ENCODE measurements at regions not wholly inside any gene's neighbourhood (a gene's known extent, or its start where the extent isn't known, plus 50 kb on each side); places are given as distances from the start of the nearest gene placed in this dataset.

GRCh38 chr15:35674873-35675781, 129.2 kb upstream of the DPH6 start:
- Histone ChIP-seq H3K36me3 (ENCODE audit: control insufficient read depth, insufficient read depth, low read length) (no peaks in the 10 kb centered on the region), H3K4me1 (peaks cover 14% of the 10 kb centered on the region), H3K9me3 (no peaks in the 10 kb centered on the region), H3K27me3 (replicated peaks; ENCODE audit: control insufficient read depth, insufficient read depth, low read length) (no peaks in the 10 kb centered on the region), H3K4me3 (ENCODE audit: low read depth, low read length) (no peak overlapping the region)
- BruUV-seq (replicated peaks), result no TSS peak
- Mint-ChIP-seq H3K9me3 (ENCODE audit: unreplicated experiment) (no peaks in the 10 kb centered on the region), H3K4me1 (ENCODE audit: low read depth, unreplicated experiment) (peaks cover 16% of the 10 kb centered on the region), H3K27me3 (ENCODE audit: insufficient read depth, unreplicated experiment) (no peaks in the 10 kb centered on the region), H3K27ac (ENCODE audit: unreplicated experiment) (no peak overlapping the region), H3K4me3 (ENCODE audit: unreplicated experiment) (no peak overlapping the region), H3K36me3 (ENCODE audit: insufficient read depth, unreplicated experiment) (no peaks in the 10 kb centered on the region)
- no peak for TF ChIP-seq CTCF (IDR thresholded peaks at IDR 0.05; ENCODE audit: insufficient read depth in 1 of 2, low read depth in 1 of 2, low read length in 1 of 2, severe bottlenecking in 1 of 2, unreplicated experiment in 1 of 2)
- intact Hi-C loops (cut with micrococcal nuclease; ENCODE audit: unreplicated experiment), result no loop called here
- ChIA-PET POLR2A (no interaction called here), CTCF (no interaction called here)
- no peak for DNase-seq

GRCh38 chr15:35678774-35679173, 132.8 kb upstream of the DPH6 start:
- no peak for DNase-seq
- POLR2A ChIA-PET, result no interaction called here
- Mint-ChIP-seq H3K27ac (ENCODE audit: unreplicated experiment) (no peak overlapping the region), H3K36me3 (ENCODE audit: insufficient read depth, unreplicated experiment) (no peaks in the 10 kb centered on the region), H3K4me1 (ENCODE audit: low read depth, unreplicated experiment) (peaks cover 7% of the 10 kb centered on the region), H3K27me3 (ENCODE audit: insufficient read depth, unreplicated experiment) (no peaks in the 10 kb centered on the region), H3K9me3 (ENCODE audit: unreplicated experiment) (no peaks in the 10 kb centered on the region), H3K4me3 (ENCODE audit: unreplicated experiment) (no peak overlapping the region)
- TF ChIP-seq CTCF (IDR thresholded peaks at IDR 0.05; ENCODE audit: insufficient read depth in 1 of 2, low read depth in 1 of 2, low read length in 1 of 2, severe bottlenecking in 1 of 2, unreplicated experiment in 1 of 2), result no peak
- no peaks in the 10 kb centered on the region for H3K4me1 ChIP-seq
- H3K4me3 ChIP-seq (ENCODE audit: low read depth, low read length), result no peak overlapping the region
- intact Hi-C loops (cut with micrococcal nuclease; ENCODE audit: unreplicated experiment), result no loop called here
- H3K36me3 ChIP-seq (ENCODE audit: control insufficient read depth, insufficient read depth, low read length), result no peaks in the 10 kb centered on the region
- no peaks in the 10 kb centered on the region for H3K27me3 ChIP-seq (replicated peaks; ENCODE audit: control insufficient read depth, insufficient read depth, low read length)
- no peaks in the 10 kb centered on the region for H3K9me3 ChIP-seq
- no TSS peak for BruUV-seq (replicated peaks)
- CTCF ChIA-PET, result no interaction called here

GRCh38 chr15:35679186-35679585, 133.2 kb upstream of the DPH6 start:
- Histone ChIP-seq H3K4me3 (ENCODE audit: low read depth, low read length) (no peak overlapping the region), H3K9me3 (no peaks in the 10 kb centered on the region), H3K27me3 (replicated peaks; ENCODE audit: control insufficient read depth, insufficient read depth, low read length) (no peaks in the 10 kb centered on the region), H3K36me3 (ENCODE audit: control insufficient read depth, insufficient read depth, low read length) (no peaks in the 10 kb centered on the region), H3K4me1 (no peaks in the 10 kb centered on the region)
- no peaks in the 10 kb centered on the region for H3K36me3 Mint-ChIP-seq (ENCODE audit: insufficient read depth, unreplicated experiment)
- BruUV-seq (replicated peaks), result no TSS peak
- H3K4me3 Mint-ChIP-seq (ENCODE audit: unreplicated experiment), result no peak overlapping the region
- H3K27me3 Mint-ChIP-seq (ENCODE audit: insufficient read depth, unreplicated experiment), result no peaks in the 10 kb centered on the region
- ChIA-PET POLR2A (no interaction called here), CTCF (no interaction called here)
- no peak for DNase-seq
- H3K27ac Mint-ChIP-seq (ENCODE audit: unreplicated experiment), result no peak overlapping the region
- intact Hi-C loops (cut with micrococcal nuclease; ENCODE audit: unreplicated experiment), result no loop called here
- TF ChIP-seq CTCF (IDR thresholded peaks at IDR 0.05; ENCODE audit: insufficient read depth in 1 of 2, low read depth in 1 of 2, low read length in 1 of 2, severe bottlenecking in 1 of 2, unreplicated experiment in 1 of 2), result no peak
- H3K4me1 Mint-ChIP-seq (ENCODE audit: low read depth, unreplicated experiment), result peaks cover 7% of the 10 kb centered on the region
- H3K9me3 Mint-ChIP-seq (ENCODE audit: unreplicated experiment), result no peaks in the 10 kb centered on the region

Measured in Caco-2 (cell line).